Pulmonary artery endothelial cell (primary cell): ENCODE measurements at regions not wholly inside any gene's neighbourhood (a gene's known extent, or its start where the extent isn't known, plus 50 kb on each side); places are given as distances from the start of the nearest gene placed in this dataset.

ENCODE experiments used
- DNase-seq: peaks from one replicate; pipeline ENCODE4 v3.0.0-alpha.2; 2011; ENCODE audit warnings: low read depth, low spot score

- DNase-seq = no peak
Measured at GRCh38 chr10:128709686-128710085, 583.5 kb upstream of the MKI67 start.

GRCh38 chr10:128710098-128710797 is 584.0 kb upstream of the MKI67 start:
- DNase-seq = no peak

GRCh38 chr10:128710798-128711183 is 584.6 kb upstream of the MKI67 start:
- no peak for DNase-seq

- no peak for DNase-seq
Measured at GRCh38 chr10:128711806-128712205, 585.6 kb upstream of the MKI67 start.

- no peak for DNase-seq
Measured at GRCh38 chr10:128712661-128713400, 586.6 kb upstream of the MKI67 start.

GRCh38 chr10:128713471-128713870 is 587.2 kb upstream of the MKI67 start:
- DNase-seq = no peak

GRCh38 chr10:128713874-128714570 is 587.8 kb upstream of the MKI67 start:
- DNase-seq = no peak

- no peak for DNase-seq
Measured at GRCh38 chr10:128714644-128715415, 588.6 kb upstream of the MKI67 start.

GRCh38 chr10:128716181-128716580 is 590.0 kb upstream of the MKI67 start:
- DNase-seq = no peak

- DNase-seq = no peak
Measured at GRCh38 chr10:128721963-128722445, 595.8 kb upstream of the MKI67 start.

GRCh38 chr10:128722947-128723346 is 596.7 kb upstream of the MKI67 start:
- no peak for DNase-seq

GRCh38 chr10:128723631-128724205 is 597.5 kb upstream of the MKI67 start:
- DNase-seq = no peak

- DNase-seq = no peak
Measured at GRCh38 chr10:128725531-128725930, 599.3 kb upstream of the MKI67 start.

- DNase-seq = no peak
Measured at GRCh38 chr10:128727114-128727513, 600.9 kb upstream of the MKI67 start.

GRCh38 chr10:128729910-128730420 is 603.7 kb upstream of the MKI67 start:
- no peak for DNase-seq

GRCh38 chr10:128730922-128731321 is 604.7 kb upstream of the MKI67 start:
- DNase-seq = no peak

- no peak for DNase-seq
Measured at GRCh38 chr10:128734161-128734560, 607.9 kb upstream of the MKI67 start.

GRCh38 chr10:128734734-128735133 is 608.5 kb upstream of the MKI67 start:
- no peak for DNase-seq

GRCh38 chr10:128735996-128736395 is 609.8 kb upstream of the MKI67 start:
- no peak for DNase-seq

GRCh38 chr10:128738386-128738915 is 612.2 kb upstream of the MKI67 start:
- no peak for DNase-seq

- no peak for DNase-seq
Measured at GRCh38 chr10:128739930-128740329, 613.7 kb upstream of the MKI67 start.
